RWPE2 (cell line): ENCODE measurements at regions not wholly inside any gene's neighbourhood (a gene's known extent, or its start where the extent isn't known, plus 50 kb on each side); places are given as distances from the start of the nearest gene placed in this dataset.

Experiments used
- ATAC-seq: fragments of 200-7000 bp; cut with Tn5 transposase; 3 replicates; pipeline ENCODE4 v1.9.1; 2021; ENCODE audit warnings: low read depth
- DNase-seq: peaks from one replicate; pipeline ENCODE4 v3.0.0-alpha.2; 2020; ENCODE audit warnings: low spot score
- H3K27ac ChIP-seq: fragments of 450-650 bp; 2 replicates; pipeline ENCODE4 v1.5.1; 2017; ENCODE audit warnings: mild to moderate bottlenecking; ENCODE audit not compliant: poor library complexity, severe bottlenecking
- H3K27me3 ChIP-seq: fragments of 250-450 bp; sonication (Bioruptor Pico); 2 replicates; pipeline ENCODE4 v1.5.1; 2021; ENCODE audit warnings: mild to moderate bottlenecking, moderate library complexity; ENCODE audit not compliant: insufficient read depth, poor library complexity, severe bottlenecking
- H3K36me3 ChIP-seq: fragments of 250-450 bp; sonication (Bioruptor Pico); 2 replicates; pipeline ENCODE4 v1.5.1; 2020; ENCODE audit warnings: low read depth, mild to moderate bottlenecking, moderate library complexity
- H3K4me1 ChIP-seq: fragments of 250-450 bp; sonication (Bioruptor Pico); 2 replicates; pipeline ENCODE4 v1.5.1; 2021; ENCODE audit warnings: mild to moderate bottlenecking, moderate library complexity; ENCODE audit not compliant: insufficient read depth, poor library complexity, severe bottlenecking
- H3K4me3 ChIP-seq: fragments of 250-450 bp; sonication (Bioruptor Pico); 2 replicates; pipeline ENCODE4 v1.5.1; 2021; ENCODE audit warnings: mild to moderate bottlenecking, moderate library complexity; ENCODE audit not compliant: severe bottlenecking
- H3K9me3 ChIP-seq: fragments of 250-450 bp; sonication (Bioruptor Pico); 2 replicates; pipeline ENCODE4 v1.5.1; 2021; ENCODE audit warnings: mild to moderate bottlenecking, moderate library complexity; ENCODE audit not compliant: severe bottlenecking
- CTCF ChIP-seq: fragments of 450-650 bp; IDR thresholded peaks from one replicate; pipeline ENCODE4 v1.5.1; 2017; ENCODE audit warnings: mild to moderate bottlenecking, moderate library complexity; ENCODE audit not compliant: poor library complexity, severe bottlenecking

- TF ChIP-seq CTCF = no peak
- Histone ChIP-seq H3K27ac (no peak overlapping the region), H3K27me3 (no peaks in the 10 kb centered on the region), H3K4me1 (peaks cover 6% of the 10 kb centered on the region), H3K4me3 (no peak overlapping the region), H3K36me3 (no peaks in the 10 kb centered on the region; the same call in 1 of the 2 replicates), H3K9me3 (no peaks in the 10 kb centered on the region)
- DNase-seq (no peak), ATAC-seq (no peak)
These were observed 373.7 kb downstream of the SOX9 start for GRCh38 chr17:72494566-72494965.

- DNase-seq (no peak), ATAC-seq (no peak)
- no peaks in the 10 kb centered on the region; the same call in 1 of the 2 replicates for H3K36me3 ChIP-seq
- no peak for TF ChIP-seq CTCF
- no peaks in the 10 kb centered on the region for H3K27me3 ChIP-seq
- no peaks in the 10 kb centered on the region for H3K9me3 ChIP-seq
- no peak overlapping the region for H3K27ac ChIP-seq
- H3K4me3 ChIP-seq = no peak overlapping the region
- peaks cover 5% of the 10 kb centered on the region for H3K4me1 ChIP-seq
These were observed 375.6 kb downstream of the SOX9 start for GRCh38 chr17:72496461-72496860.

GRCh38 chr17:72497915-72498314 lies 377.1 kb downstream of the SOX9 start:
- no peak for DNase-seq
- H3K4me1 ChIP-seq = peaks cover 19% of the 10 kb centered on the region

GRCh38 chr17:72498364-72499210 lies 377.8 kb downstream of the SOX9 start:
- ATAC-seq (no peak), DNase-seq (no peak)
- Histone ChIP-seq H3K27me3 (no peaks in the 10 kb centered on the region), H3K36me3 (no peaks in the 10 kb centered on the region; the same call in 1 of the 2 replicates), H3K4me1 (peaks cover 26% of the 10 kb centered on the region), H3K9me3 (no peaks in the 10 kb centered on the region), H3K27ac (no peak overlapping the region), H3K4me3 (no peak overlapping the region)
- no peak for TF ChIP-seq CTCF

More at GRCh38 chr17:72497915-72498314, 377.1 kb downstream of the SOX9 start:
- no peak for ATAC-seq
- H3K27me3 ChIP-seq = no peaks in the 10 kb centered on the region
- H3K36me3 ChIP-seq = no peaks in the 10 kb centered on the region
- TF ChIP-seq CTCF = no peak
- no peaks in the 10 kb centered on the region for H3K9me3 ChIP-seq
- H3K4me3 ChIP-seq = no peak overlapping the region
- no peak overlapping the region for H3K27ac ChIP-seq
